Glomerular endothelial cell (primary cell): ENCODE measurements at regions not wholly inside any gene's neighbourhood (a gene's known extent, or its start where the extent isn't known, plus 50 kb on each side); places are given as distances from the start of the nearest gene placed in this dataset.

Source experiments
- DNase-seq: peaks from one replicate; pipeline ENCODE4 v3.0.0-alpha.2; 2011; ENCODE audit warnings: low read depth, low spot score; ENCODE audit errors: extremely low read depth

- DNase-seq: peak; percentile 37
Measured at GRCh38 chrX:8971116-8971515, 62.8 kb downstream of the FAM9B start.

GRCh38 chrX:8969378-8969777 lies 64.5 kb downstream of the FAM9B start:
- DNase-seq: no peak

- DNase-seq: no peak
Measured at GRCh38 chrX:8967461-8967860, 66.5 kb downstream of the FAM9B start.

DNA sequence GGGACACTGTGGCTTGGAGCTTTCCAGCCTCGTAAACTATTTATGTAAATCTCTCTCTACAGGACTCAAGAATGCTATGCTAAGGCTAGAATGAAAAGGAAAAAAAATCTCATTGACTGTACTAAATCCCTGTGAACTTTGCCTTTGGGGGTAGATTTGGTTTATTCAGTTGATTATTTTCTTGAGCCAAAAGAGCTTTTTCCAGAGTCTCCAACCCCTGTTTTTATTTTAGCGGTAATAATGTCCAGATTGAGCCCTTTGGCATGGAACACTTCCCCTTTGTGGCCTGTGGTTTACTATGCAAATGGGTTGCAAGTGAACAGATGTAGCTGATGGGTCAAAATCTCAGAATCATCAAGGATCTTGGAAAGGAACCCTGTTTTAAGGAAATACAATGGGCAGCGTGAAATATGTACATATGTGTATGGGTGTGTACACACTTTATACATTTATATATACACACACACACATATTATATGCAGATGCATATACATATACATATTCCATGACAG lies 72.9 kb downstream of the FAM9B start:
- DNase-seq: no peak

DNA sequence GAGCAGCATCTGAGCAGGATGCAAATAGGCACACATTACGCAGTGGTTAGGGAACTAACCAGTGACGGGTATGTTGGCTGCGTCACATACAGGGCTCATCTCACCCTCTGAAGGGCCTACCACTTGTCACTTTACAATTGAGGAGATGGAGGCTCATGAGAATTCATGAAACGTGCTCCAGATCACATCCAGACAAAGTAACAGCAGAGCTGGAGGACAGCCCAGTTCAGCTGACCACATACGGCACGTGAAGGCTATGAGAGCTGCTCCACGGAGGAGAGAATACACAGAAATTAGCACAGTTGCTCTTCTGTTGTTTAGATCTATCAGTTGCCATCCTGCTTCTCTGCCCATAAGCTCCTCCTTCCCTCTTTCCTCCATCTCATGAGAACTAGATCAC lies 78.4 kb downstream of the FAM9B start:
- no peak for DNase-seq

DNA sequence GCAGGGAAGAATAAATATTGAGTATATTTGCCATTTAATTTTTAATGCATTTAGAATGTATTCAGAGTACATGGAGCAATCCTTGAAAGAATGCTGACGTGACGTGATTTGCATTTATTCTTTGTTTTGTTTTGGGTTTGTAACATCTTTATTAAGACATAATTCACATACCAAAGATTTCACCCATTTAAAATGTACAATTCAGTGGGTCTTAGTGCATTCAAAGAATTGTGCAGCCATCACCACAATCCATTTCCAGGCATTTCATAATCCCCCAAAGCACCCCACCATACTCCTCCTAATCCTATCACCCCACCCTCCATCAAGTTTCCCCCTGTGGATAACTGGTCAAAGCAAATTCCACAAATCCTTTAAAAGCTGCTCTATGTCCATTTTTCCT lies 87.4 kb downstream of the FAM9B start:
- no peak for DNase-seq

GRCh38 chrX:8939322-8939721 lies 94.6 kb downstream of the FAM9B start:
- DNase-seq: no peak

DNA sequence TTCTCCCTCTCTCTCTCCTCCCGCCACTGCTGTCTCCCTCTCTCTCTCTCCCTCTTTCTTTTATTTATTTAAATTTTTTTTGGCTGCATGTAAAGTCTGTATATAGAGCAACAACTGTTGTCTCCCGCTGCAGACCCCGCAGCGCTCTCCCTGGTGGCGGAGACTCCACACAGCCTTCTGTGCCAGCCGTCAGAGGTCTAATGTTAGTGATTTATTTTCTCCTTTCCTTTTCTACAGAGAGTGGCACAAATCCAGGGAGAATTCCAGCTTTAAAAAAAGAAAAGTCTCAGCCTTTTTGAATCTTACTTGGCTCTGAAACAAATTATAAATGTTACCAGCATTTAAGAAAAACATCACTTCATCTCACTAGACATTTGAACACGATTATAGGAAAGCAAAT lies 106.2 kb downstream of the FAM9B start:
- no peak for DNase-seq

DNA sequence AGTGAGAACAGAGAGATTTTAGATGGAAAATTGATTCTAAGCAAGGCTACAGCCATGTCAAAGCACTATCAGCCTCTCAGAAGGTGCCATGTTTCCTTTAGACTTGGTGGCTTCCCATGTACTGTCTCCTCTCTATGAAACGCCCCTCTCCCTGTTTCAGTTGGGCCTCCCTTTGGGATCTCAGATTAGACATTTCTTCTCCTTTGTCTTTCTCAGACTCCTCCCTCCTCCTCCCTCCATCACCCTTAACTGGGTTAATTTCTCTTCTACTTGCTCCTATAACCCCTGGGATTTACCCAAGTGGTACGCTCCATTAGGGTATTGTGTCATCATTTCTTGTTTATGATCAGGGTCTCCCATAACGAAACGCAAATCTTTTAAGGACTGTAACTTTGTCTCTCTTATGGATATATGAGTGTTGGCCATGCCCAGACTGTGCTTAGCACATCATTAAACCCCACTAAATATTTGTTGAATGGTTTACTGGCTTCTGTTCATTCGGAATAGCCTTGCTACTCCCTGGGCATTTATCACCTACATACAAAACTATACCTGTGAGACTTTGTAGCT lies 106.8 kb downstream of the FAM9B start:
- DNase-seq: no peak

GRCh38 chrX:8921615-8922014 lies 112.3 kb downstream of the FAM9B start:
- no peak for DNase-seq

GRCh38 chrX:8919801-8920200 lies 114.1 kb downstream of the FAM9B start:
- DNase-seq: no peak

DNA sequence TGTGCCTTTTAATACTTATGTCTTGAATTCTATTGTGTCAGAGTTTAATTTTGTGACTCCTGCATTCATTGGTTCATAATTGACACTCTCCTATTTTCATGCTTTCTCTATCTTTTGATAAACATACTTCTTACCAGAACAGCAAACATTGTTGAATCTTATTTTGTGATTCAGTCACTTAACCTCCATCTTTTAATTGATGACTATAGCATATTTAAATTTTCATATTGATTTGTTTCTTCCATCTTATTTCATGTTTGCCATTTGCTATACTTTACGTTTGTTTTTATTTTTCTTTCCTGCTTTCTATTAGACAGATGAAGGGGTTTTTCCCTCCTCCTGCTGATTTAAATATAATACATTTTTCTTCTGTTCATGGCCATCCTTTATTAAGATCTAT lies 115.5 kb upstream of the FAM9A start:
- DNase-seq: no peak

GRCh38 chrX:8914681-8915080 lies 113.5 kb upstream of the FAM9A start:
- DNase-seq: no peak

- no peak for DNase-seq
Measured at GRCh38 chrX:8913655-8914409, 112.6 kb upstream of the FAM9A start.

- no peak for DNase-seq
Measured at GRCh38 chrX:8907688-8908087, 106.5 kb upstream of the FAM9A start.

DNA sequence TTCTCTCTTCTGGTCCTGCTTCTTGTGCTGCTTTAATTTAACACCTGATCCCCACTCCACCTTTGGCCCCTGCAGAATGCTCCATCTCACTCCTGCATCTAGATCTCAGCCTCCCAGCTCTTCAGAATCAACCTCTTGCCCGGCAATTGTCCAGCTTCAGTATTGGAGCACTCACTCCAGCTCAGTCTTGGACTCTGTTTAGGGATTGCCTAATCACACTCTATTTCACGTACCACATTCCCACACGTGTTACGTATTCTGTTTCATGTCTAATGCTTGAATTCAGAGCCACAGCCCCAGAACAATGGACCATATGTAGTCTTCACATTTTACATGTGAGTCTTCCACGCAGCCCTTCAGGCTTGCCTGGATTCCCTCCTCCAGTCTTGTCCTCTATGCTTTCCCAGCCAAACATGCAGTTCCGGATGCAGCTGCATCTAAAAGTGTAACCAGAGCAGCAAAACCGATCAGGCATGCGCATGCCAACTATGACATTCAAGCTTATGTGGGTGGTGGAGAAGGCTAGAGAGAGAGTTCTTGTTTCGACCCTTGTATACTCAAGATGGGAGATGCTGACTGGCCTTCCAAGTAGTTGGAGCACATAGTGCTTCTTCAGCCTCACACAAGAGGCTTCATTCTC lies 105.2 kb upstream of the FAM9A start:
- no peak for DNase-seq

DNA sequence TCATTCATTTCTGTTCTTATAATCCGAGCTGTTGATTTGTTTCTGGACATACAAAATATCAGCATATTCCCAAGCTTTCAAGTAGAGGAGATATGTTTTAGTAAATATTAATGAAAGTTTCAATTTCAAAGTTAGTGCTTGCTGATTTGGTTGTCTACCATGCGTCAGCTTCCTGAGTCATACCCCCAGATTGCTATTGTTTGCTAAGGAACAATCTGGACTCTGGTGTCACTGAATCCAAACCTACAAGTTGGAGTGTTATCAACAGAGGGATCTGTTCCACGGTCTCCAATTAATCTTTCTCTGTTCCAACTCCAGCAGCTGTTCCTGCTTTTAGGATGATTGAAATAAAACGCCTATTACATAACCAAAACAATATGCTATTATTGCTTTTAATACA lies 96.1 kb upstream of the FAM9A start:
- DNase-seq: no peak

DNA sequence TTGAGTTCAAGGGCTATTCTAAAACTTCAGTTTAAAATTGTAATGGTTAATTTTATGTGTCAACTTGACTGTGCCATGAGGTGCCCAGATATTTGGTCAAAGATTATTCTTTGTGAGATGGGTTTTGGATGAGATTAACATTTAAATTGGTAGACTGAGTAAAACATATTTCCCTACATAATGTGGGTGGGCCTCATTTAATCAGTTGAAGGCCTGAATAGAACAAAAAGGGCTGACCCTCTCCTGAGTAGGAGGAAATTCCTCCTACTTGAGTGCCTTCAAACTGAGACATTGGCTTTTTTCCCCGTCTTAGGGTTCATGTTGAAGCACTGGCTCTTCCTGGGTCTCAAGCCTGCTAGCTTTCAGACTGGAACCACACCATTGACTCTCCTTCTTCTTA lies 89.6 kb upstream of the FAM9A start:
- no peak for DNase-seq

DNA sequence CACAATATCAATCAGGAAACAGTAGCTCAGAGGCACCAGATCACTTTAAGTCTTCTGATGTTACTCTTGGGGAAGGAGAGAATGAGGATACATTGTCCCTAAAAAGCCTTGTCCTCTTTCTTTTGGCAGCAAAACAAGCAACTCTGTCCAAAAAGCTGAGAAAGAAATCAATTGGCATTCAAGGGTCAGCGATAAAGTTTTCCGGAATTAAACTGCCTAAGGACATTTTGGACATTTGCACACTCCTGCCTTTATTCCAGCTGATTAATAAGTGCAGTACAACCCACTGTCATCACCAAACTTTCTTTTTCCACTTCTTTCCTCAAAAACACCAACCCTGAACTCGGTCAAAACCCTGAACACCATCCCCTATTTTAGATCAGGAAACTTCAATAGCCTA lies 85.8 kb upstream of the FAM9A start:
- DNase-seq: no peak

GRCh38 chrX:8879750-8880149 lies 78.6 kb upstream of the FAM9A start:
- no peak for DNase-seq

- DNase-seq: no peak
Measured at GRCh38 chrX:8873956-8874355, 72.8 kb upstream of the FAM9A start.

- no peak for DNase-seq
Measured at GRCh38 chrX:8873102-8873501, 71.9 kb upstream of the FAM9A start.
